ENCODE measurements at regions not wholly inside any gene's neighbourhood (a gene's known extent, or its start where the extent isn't known, plus 50 kb on each side); places are given as distances from the start of the nearest gene placed in this dataset.

GRCh38 chr4:135007400-135007799 is 805.8 kb upstream of the PABPC4L start:
- TF ChIP-seq CTCF (IDR thresholded peaks at IDR 0.05; ENCODE audit: control extremely low read depth, extremely low read depth) = no peak
- Histone ChIP-seq H3K36me3 (ENCODE audit: control insufficient read depth in 4 of 4, insufficient read depth in 4 of 4, low read length in 4 of 4) (no peaks in the 10 kb centered on the region), H3K4me1 (ENCODE audit: control insufficient read depth in 5 of 5, insufficient read depth in 5 of 5, low read length in 5 of 5) (no peaks in the 10 kb centered on the region), H3K9me3 (ENCODE audit: control insufficient read depth in 4 of 4, insufficient read depth in 3 of 4, low read length in 3 of 4) (no peaks in the 10 kb centered on the region), H3K9ac (ENCODE audit: insufficient read depth in 1 of 2, low read length in 2 of 2) (no peak overlapping the region), H3K27ac (ENCODE audit: low read depth in 1 of 2, low read length in 1 of 2) (no peak overlapping the region), H3K27me3 (ENCODE audit: control insufficient read depth in 3 of 3, insufficient read depth in 3 of 3, low read length in 2 of 3) (no peaks in the 10 kb centered on the region), H3K4me3 (no peak overlapping the region)
- 68 to 71% methylated on average over 3 of the region's 3 CpGs for WGBS, 2 donors
- ATAC-seq (ENCODE audit: insufficient read depth, low FRiP score) (no peak), DNase-seq (no peak)

- TF ChIP-seq CTCF (IDR thresholded peaks at IDR 0.05; ENCODE audit: control extremely low read depth, extremely low read depth) = no peak
- H3K4me1 ChIP-seq (ENCODE audit: control insufficient read depth in 5 of 5, insufficient read depth in 5 of 5, low read length in 5 of 5) = no peaks in the 10 kb centered on the region
- H3K9ac ChIP-seq (ENCODE audit: insufficient read depth in 1 of 2, low read length in 2 of 2) = no peak overlapping the region
- H3K36me3 ChIP-seq (ENCODE audit: control insufficient read depth in 4 of 4, insufficient read depth in 4 of 4, low read length in 4 of 4) = no peaks in the 10 kb centered on the region
- H3K27me3 ChIP-seq (ENCODE audit: control insufficient read depth in 3 of 3, insufficient read depth in 3 of 3, low read length in 2 of 3) = no peaks in the 10 kb centered on the region
- no peak overlapping the region for H3K4me3 ChIP-seq
- no peaks in the 10 kb centered on the region for H3K9me3 ChIP-seq (ENCODE audit: control insufficient read depth in 4 of 4, insufficient read depth in 3 of 4, low read length in 3 of 4)
- DNase-seq (no peak), ATAC-seq (ENCODE audit: insufficient read depth, low FRiP score) (no peak)
- H3K27ac ChIP-seq (ENCODE audit: low read depth in 1 of 2, low read length in 1 of 2) = no peak overlapping the region
- WGBS, 2 donors = 84 to 88% methylated on average over 2 of the region's 2 CpGs
These were observed 797.6 kb upstream of the PABPC4L start for GRCh38 chr4:134999169-134999568.

GRCh38 chr4:134961963-134962362 is 760.4 kb upstream of the PABPC4L start:
- H3K4me1 ChIP-seq (ENCODE audit: control insufficient read depth in 5 of 5, insufficient read depth in 5 of 5, low read length in 5 of 5) = no peaks in the 10 kb centered on the region
- 72 to 76% methylated on average over 3 of the region's 3 CpGs for WGBS, 2 donors
- ATAC-seq (ENCODE audit: insufficient read depth, low FRiP score) (no peak), DNase-seq (no peak)
- no peak overlapping the region for H3K4me3 ChIP-seq
- H3K27me3 ChIP-seq (ENCODE audit: control insufficient read depth in 3 of 3, insufficient read depth in 3 of 3, low read length in 2 of 3) = no peaks in the 10 kb centered on the region
- no peak overlapping the region for H3K27ac ChIP-seq (ENCODE audit: low read depth in 1 of 2, low read length in 1 of 2)
- H3K9me3 ChIP-seq (ENCODE audit: control insufficient read depth in 4 of 4, insufficient read depth in 3 of 4, low read length in 3 of 4) = no peaks in the 10 kb centered on the region
- H3K36me3 ChIP-seq (ENCODE audit: control insufficient read depth in 4 of 4, insufficient read depth in 4 of 4, low read length in 4 of 4) = no peaks in the 10 kb centered on the region
- TF ChIP-seq CTCF (IDR thresholded peaks at IDR 0.05; ENCODE audit: control extremely low read depth, extremely low read depth) = no peak
- no peak overlapping the region for H3K9ac ChIP-seq (ENCODE audit: insufficient read depth in 1 of 2, low read length in 2 of 2)

GRCh38 chr4:134958862-134959261 is 757.3 kb upstream of the PABPC4L start:
- Histone ChIP-seq H3K36me3 (ENCODE audit: control insufficient read depth in 4 of 4, insufficient read depth in 4 of 4, low read length in 4 of 4) (no peaks in the 10 kb centered on the region), H3K9ac (ENCODE audit: insufficient read depth in 1 of 2, low read length in 2 of 2) (no peak overlapping the region), H3K4me3 (no peak overlapping the region), H3K27ac (ENCODE audit: low read depth in 1 of 2, low read length in 1 of 2) (no peak overlapping the region), H3K4me1 (ENCODE audit: control insufficient read depth in 5 of 5, insufficient read depth in 5 of 5, low read length in 5 of 5) (no peaks in the 10 kb centered on the region), H3K27me3 (ENCODE audit: control insufficient read depth in 3 of 3, insufficient read depth in 3 of 3, low read length in 2 of 3) (no peaks in the 10 kb centered on the region), H3K9me3 (ENCODE audit: control insufficient read depth in 4 of 4, insufficient read depth in 3 of 4, low read length in 3 of 4) (no peaks in the 10 kb centered on the region)
- WGBS, 2 donors = 67 to 81% methylated on average over 1 of the region's 1 CpG
- ATAC-seq (ENCODE audit: insufficient read depth, low FRiP score) (no peak), DNase-seq (no peak)
- no peak for TF ChIP-seq CTCF (IDR thresholded peaks at IDR 0.05; ENCODE audit: control extremely low read depth, extremely low read depth)
